Hepatocyte (in vitro differentiated cells): ENCODE measurements at regions not wholly inside any gene's neighbourhood (a gene's known extent, or its start where the extent isn't known, plus 50 kb on each side); places are given as distances from the start of the nearest gene placed in this dataset.

Experiments used
- DNase-seq: peaks from one replicate; pipeline ENCODE4 v3.0.0-alpha.2; 2016; ENCODE audit warnings: low spot score
- H2AFZ ChIP-seq: fragments of 200-600 bp; sonication (generic); 2 replicates; pipeline ENCODE4 v1.6.0; 2016; ENCODE audit warnings: antibody characterized with exemption, mild to moderate bottlenecking
- H3K27ac ChIP-seq: fragments of 200-600 bp; sonication (generic); 2 replicates; pipeline ENCODE4 v1.5.1; 2016; ENCODE audit warnings: mild to moderate bottlenecking
- H3K27me3 ChIP-seq: fragments of 200-600 bp; sonication (generic); 2 replicates; pipeline ENCODE4 v1.6.1; 2016
- H3K36me3 ChIP-seq: fragments of 200-600 bp; sonication (generic); replicated peaks from 2 replicates; pipeline ENCODE4 v1.5.1; 2016; ENCODE audit warnings: low read depth; ENCODE audit not compliant: insufficient read depth
- H3K4me1 ChIP-seq: fragments of 200-600 bp; sonication (generic); 2 replicates; pipeline ENCODE4 v1.5.1; 2016; ENCODE audit warnings: mild to moderate bottlenecking, moderate library complexity; ENCODE audit not compliant: insufficient read depth
- H3K4me2 ChIP-seq: fragments of 200-600 bp; sonication (generic); 2 replicates; pipeline ENCODE4 v1.6.0; 2016
- H3K4me3 ChIP-seq: fragments of 200-600 bp; sonication (generic); 2 replicates; pipeline ENCODE4 v1.5.1; 2016; ENCODE audit warnings: mild to moderate bottlenecking
- H3K79me2 ChIP-seq: fragments of 200-600 bp; sonication (generic); 2 replicates; pipeline ENCODE4 v1.6.0; 2017; ENCODE audit warnings: mild to moderate bottlenecking
- H3K9me2 ChIP-seq: fragments of 200-600 bp; sonication (generic); replicated peaks from 2 replicates; pipeline ENCODE4 v1.6.0; 2017; ENCODE audit warnings: mild to moderate bottlenecking; ENCODE audit not compliant: insufficient read depth
- H3K9me3 ChIP-seq: fragments of 200-600 bp; sonication (generic); 2 replicates; pipeline ENCODE4 v1.5.1; 2016; ENCODE audit warnings: low read depth, mild to moderate bottlenecking
- H4K20me1 ChIP-seq: fragments of 200-600 bp; sonication (generic); 2 replicates; pipeline ENCODE4 v1.6.0; 2016; ENCODE audit warnings: mild to moderate bottlenecking; ENCODE audit not compliant: insufficient read depth, poor library complexity, severe bottlenecking
- CTCF ChIP-seq: fragments of 200-600 bp; sonication (generic); IDR thresholded peaks from 2 replicates; pipeline ENCODE4 v1.5.1; 2016; ENCODE audit warnings: antibody characterized with exemption, mild to moderate bottlenecking; ENCODE audit not compliant: poor library complexity
- EZH2 ChIP-seq: fragments of 200-600 bp; sonication (generic); IDR thresholded peaks from 2 replicates; pipeline ENCODE4 v1.6.1; 2016; ENCODE audit warnings: antibody characterized with exemption, mild to moderate bottlenecking, borderline replicate concordance
- EZH2phosphoT487 ChIP-seq: fragments of 200-600 bp; sonication (generic); IDR thresholded peaks from one replicate; pipeline ENCODE4 v1.6.1; 2018; ENCODE audit warnings: antibody characterized with exemption, mild to moderate bottlenecking, low read depth, moderate library complexity; ENCODE audit not compliant: unreplicated experiment, severe bottlenecking
- WGBS: methylation state at CpG from one replicate; pipeline ENCODE4 v1.1.6; 2016; ENCODE audit warnings: low lambda C conversion rate; ENCODE audit errors: missing lambda C conversion rate; 5-methylcytosine and 5-hydroxymethylcytosine counted together

- TF ChIP-seq CTCF (no peak), EZH2 (no peak), EZH2phosphoT487 (no peak)
- WGBS: 82% methylated on average over 2 of the region's 2 CpGs
- no peaks in the 10 kb centered on the region for H3K9me2 ChIP-seq
Measured at GRCh38 chr2:142756430-142756829, 121.0 kb upstream of the KYNU start.

GRCh38 chr2:142755191-142755590, 122.3 kb upstream of the KYNU start:
- H3K36me3 ChIP-seq: no peaks in the 10 kb centered on the region
- H3K9me3 ChIP-seq: no peaks in the 10 kb centered on the region
- no peak for TF ChIP-seq CTCF
- no peak for TF ChIP-seq EZH2
- no peak for TF ChIP-seq EZH2phosphoT487
- no peak overlapping the region for H3K4me3 ChIP-seq
- no peak overlapping the region for H2AFZ ChIP-seq
- no peak overlapping the region for H3K4me2 ChIP-seq
- no peaks in the 10 kb centered on the region for H3K79me2 ChIP-seq
- no peaks in the 10 kb centered on the region for H4K20me1 ChIP-seq
- H3K27me3 ChIP-seq: no peaks in the 10 kb centered on the region
- no peaks in the 10 kb centered on the region for H3K9me2 ChIP-seq
- no peak overlapping the region for H3K27ac ChIP-seq
- DNase-seq: no peak
- no peaks in the 10 kb centered on the region for H3K4me1 ChIP-seq

More at GRCh38 chr2:142756430-142756829, 121.0 kb upstream of the KYNU start:
- no peaks in the 10 kb centered on the region for H3K27me3 ChIP-seq
- H3K4me2 ChIP-seq: no peak overlapping the region
- H3K36me3 ChIP-seq: no peaks in the 10 kb centered on the region
- no peaks in the 10 kb centered on the region for H3K9me3 ChIP-seq
- no peaks in the 10 kb centered on the region for H4K20me1 ChIP-seq
- H3K4me1 ChIP-seq: no peaks in the 10 kb centered on the region
- DNase-seq: no peak
- H3K27ac ChIP-seq: no peak overlapping the region
- no peak overlapping the region for H3K4me3 ChIP-seq
- H3K79me2 ChIP-seq: no peaks in the 10 kb centered on the region
- H2AFZ ChIP-seq: no peak overlapping the region

GRCh38 chr2:142754182-142754581, 123.3 kb upstream of the KYNU start:
- TF ChIP-seq EZH2phosphoT487: no peak
- no peak for TF ChIP-seq CTCF
- TF ChIP-seq EZH2: no peak
- Histone ChIP-seq H3K27ac (no peak overlapping the region), H3K4me2 (no peak overlapping the region)

GRCh38 chr2:142750858-142751257, 126.6 kb upstream of the KYNU start:
- Histone ChIP-seq H4K20me1 (no peaks in the 10 kb centered on the region), H3K4me1 (no peaks in the 10 kb centered on the region), H3K9me3 (no peaks in the 10 kb centered on the region), H3K4me2 (no peak overlapping the region), H3K79me2 (no peaks in the 10 kb centered on the region), H3K9me2 (no peaks in the 10 kb centered on the region), H3K36me3 (no peaks in the 10 kb centered on the region), H3K27me3 (no peaks in the 10 kb centered on the region), H3K27ac (no peak overlapping the region), H2AFZ (no peak overlapping the region), H3K4me3 (no peak overlapping the region)
- DNase-seq: no peak
- WGBS: 63% methylated on average over 2 of the region's 2 CpGs
- TF ChIP-seq EZH2 (no peak), CTCF (no peak), EZH2phosphoT487 (no peak)

More at GRCh38 chr2:142754182-142754581, 123.3 kb upstream of the KYNU start:
- no peaks in the 10 kb centered on the region for H4K20me1 ChIP-seq
- no peaks in the 10 kb centered on the region for H3K27me3 ChIP-seq
- no peak overlapping the region for H2AFZ ChIP-seq
- H3K4me3 ChIP-seq: no peak overlapping the region
- no peaks in the 10 kb centered on the region for H3K4me1 ChIP-seq
- H3K9me3 ChIP-seq: no peaks in the 10 kb centered on the region
- H3K36me3 ChIP-seq: no peaks in the 10 kb centered on the region
- no peak for DNase-seq
- H3K79me2 ChIP-seq: no peaks in the 10 kb centered on the region
- no peaks in the 10 kb centered on the region for H3K9me2 ChIP-seq
- WGBS: 82% methylated on average over 1 of the region's 1 CpG
